Sigmoid colon (tissue), 6 donors: ENCODE measurements at regions not wholly inside any gene's neighbourhood (a gene's known extent, or its start where the extent isn't known, plus 50 kb on each side); places are given as distances from the start of the nearest gene placed in this dataset.

Experiments used
- DNase-seq: peaks from one replicate; pipeline ENCODE4 v3.0.0-alpha.2; 2019
- H3K27ac ChIP-seq, 4 donors: fragments of 200-600 bp; sonication (generic); one replicate each; pipeline ENCODE4 v1.5.1; 2016 to 2019; ENCODE audit warnings: mild to moderate bottlenecking in 1 of 4
- H3K27me3 ChIP-seq, 3 donors: fragments of 200-600 bp; sonication (generic); one replicate each; pipeline ENCODE4 v1.5.1; 2019; ENCODE audit warnings: mild to moderate bottlenecking in 1 of 3
- H3K36me3 ChIP-seq, 4 donors: fragments of 200-600 bp; sonication (generic); one replicate each; pipeline ENCODE4 v1.5.1; 2016 to 2019
- H3K4me1 ChIP-seq, 4 donors: fragments of 200-600 bp; sonication (generic); one replicate each; pipeline ENCODE4 v1.5.1; 2017 to 2019
- H3K4me3 ChIP-seq, 4 donors: fragments of 200-600 bp; sonication (generic); one replicate each; pipeline ENCODE4 v1.5.1; 2017 to 2019; ENCODE audit warnings: mild to moderate bottlenecking in 2 of 4, moderate library complexity in 1 of 4
- H3K9me3 ChIP-seq, 4 donors: fragments of 200-600 bp in 3 of 4; sonication (generic) in 3 of 4; one replicate each; pipeline versions ENCODE4 v1.5.1 to v1.6.1; 2013 to 2019
- CTCF ChIP-seq, 4 experiments: fragments of 450-650 bp in 3 of 4; fragments of 200-600 bp in 1 of 4; IDR thresholded peaks; one replicate each; pipeline ENCODE4 v1.5.1; 2016 to 2019; ENCODE audit warnings: antibody characterized with exemption in 4 of 4, mild to moderate bottlenecking in 3 of 4, moderate library complexity in 2 of 4
- EP300 ChIP-seq, 4 donors: sonication (generic); formaldehyde crosslinking; IDR thresholded peaks; one replicate each; pipeline ENCODE4 v1.6.1; 2017; ENCODE audit warnings: antibody characterized with exemption in 4 of 4
- POLR2A ChIP-seq, 2 donors: fragments of 450-650 bp; IDR thresholded peaks; one replicate each; pipeline ENCODE4 v1.6.1; 2016; ENCODE audit warnings: antibody characterized with exemption in 2 of 2, mild to moderate bottlenecking in 2 of 2, moderate library complexity in 2 of 2
- POLR2AphosphoS5 ChIP-seq, 4 donors: sonication (generic); formaldehyde crosslinking; IDR thresholded peaks; one replicate each; pipeline ENCODE4 v1.6.1; 2017; ENCODE audit warnings: antibody characterized with exemption in 4 of 4
- WGBS, 2 donors: extraction: QIAGEN DNeasy Blood & Tissue Kit; methylation state at CpG; one replicate each; pipeline ENCODE4 v1.1.7; 2013; 5-methylcytosine and 5-hydroxymethylcytosine counted together
- intact Hi-C: fragments of 100-400 bp; cut with DNase I; formaldehyde crosslinking; loops from one replicate; pipeline ENCODE4 v1.15.1; 2023
- donor health status: healthy with polysubstance abuse.
- donor health status: healthy.

GRCh38 chr16:86986136-86986535, 331.1 kb downstream of the C16orf95 start:
- H3K27ac ChIP-seq, result no peak overlapping the region
- intact Hi-C loops, result no loop called here

DNA sequence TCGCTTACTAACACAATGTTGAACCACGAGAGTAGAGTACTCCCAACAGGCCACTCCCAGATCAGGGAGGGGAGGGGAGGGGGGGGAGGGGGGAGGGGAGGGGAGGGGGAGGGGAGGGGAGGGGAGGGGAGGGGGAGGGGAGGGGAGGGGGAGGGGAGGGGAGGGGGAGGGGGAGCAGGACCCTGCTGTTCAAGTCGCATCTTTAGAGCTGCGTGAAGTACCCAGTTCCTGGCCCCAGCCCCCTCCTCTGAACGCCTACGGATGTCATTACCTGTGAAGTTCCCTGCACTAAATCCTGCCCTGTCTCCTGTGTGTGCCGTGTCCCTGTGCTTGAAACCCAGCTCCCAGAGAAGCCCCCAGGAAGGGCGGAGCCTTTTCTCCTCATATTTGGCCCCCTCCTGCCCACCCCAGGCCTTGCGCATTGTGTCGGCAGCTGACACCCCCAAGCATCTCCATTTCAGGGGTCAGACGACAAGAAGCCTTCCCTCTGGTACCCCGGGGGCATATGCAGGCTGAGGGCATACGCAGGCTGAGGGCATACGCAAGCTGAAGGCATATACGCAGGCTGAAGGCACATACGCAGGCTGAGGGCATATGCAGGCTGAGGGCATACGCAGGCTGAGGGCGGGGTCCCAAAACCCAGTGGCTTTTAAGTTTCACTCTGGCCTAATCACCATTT, 330.2 kb downstream of the C16orf95 start:
- Histone ChIP-seq H3K9me3 (no peaks in the 10 kb centered on the region), H3K27ac (no peak overlapping the region), H3K4me1 (peaks cover 0 to 22% (median 8%) of the 10 kb centered on the region in 4 donors), H3K4me3 (no peak overlapping the region), H3K36me3 (no peaks in the 10 kb centered on the region), H3K27me3 (peaks cover 0 to 32% (median 2%) of the 10 kb centered on the region in 3 donors)
- TF ChIP-seq EP300 (IDR thresholded peaks at IDR 0.05) (no peak), POLR2A (IDR thresholded peaks at IDR 0.05) (no peak), CTCF (IDR thresholded peaks at IDR 0.05) (no peak), POLR2AphosphoS5 (IDR thresholded peaks at IDR 0.05) (no peak)
- WGBS, 2 donors, result 78 to 88% methylated on average over 18 of the region's 18 CpGs
- DNase-seq, result no peak
- intact Hi-C loops, result no loop called here

More at GRCh38 chr16:86986136-86986535, 331.1 kb downstream of the C16orf95 start:
- no peak for TF ChIP-seq EP300 (IDR thresholded peaks at IDR 0.05)
- no peak for TF ChIP-seq POLR2AphosphoS5 (IDR thresholded peaks at IDR 0.05)
- no peak for TF ChIP-seq POLR2A (IDR thresholded peaks at IDR 0.05)
- no peak for TF ChIP-seq CTCF (IDR thresholded peaks at IDR 0.05)
- Histone ChIP-seq H3K36me3 (no peaks in the 10 kb centered on the region), H3K27me3 (peaks cover 0 to 24% (median 0%) of the 10 kb centered on the region in 3 donors), H3K4me3 (no peak overlapping the region), H3K4me1 (peaks cover 0 to 22% (median 8%) of the 10 kb centered on the region in 4 donors), H3K9me3 (no peaks in the 10 kb centered on the region)
- no peak for DNase-seq
- 78 to 80% methylated on average over 7 of the region's 7 CpGs for WGBS, 2 donors

DNA sequence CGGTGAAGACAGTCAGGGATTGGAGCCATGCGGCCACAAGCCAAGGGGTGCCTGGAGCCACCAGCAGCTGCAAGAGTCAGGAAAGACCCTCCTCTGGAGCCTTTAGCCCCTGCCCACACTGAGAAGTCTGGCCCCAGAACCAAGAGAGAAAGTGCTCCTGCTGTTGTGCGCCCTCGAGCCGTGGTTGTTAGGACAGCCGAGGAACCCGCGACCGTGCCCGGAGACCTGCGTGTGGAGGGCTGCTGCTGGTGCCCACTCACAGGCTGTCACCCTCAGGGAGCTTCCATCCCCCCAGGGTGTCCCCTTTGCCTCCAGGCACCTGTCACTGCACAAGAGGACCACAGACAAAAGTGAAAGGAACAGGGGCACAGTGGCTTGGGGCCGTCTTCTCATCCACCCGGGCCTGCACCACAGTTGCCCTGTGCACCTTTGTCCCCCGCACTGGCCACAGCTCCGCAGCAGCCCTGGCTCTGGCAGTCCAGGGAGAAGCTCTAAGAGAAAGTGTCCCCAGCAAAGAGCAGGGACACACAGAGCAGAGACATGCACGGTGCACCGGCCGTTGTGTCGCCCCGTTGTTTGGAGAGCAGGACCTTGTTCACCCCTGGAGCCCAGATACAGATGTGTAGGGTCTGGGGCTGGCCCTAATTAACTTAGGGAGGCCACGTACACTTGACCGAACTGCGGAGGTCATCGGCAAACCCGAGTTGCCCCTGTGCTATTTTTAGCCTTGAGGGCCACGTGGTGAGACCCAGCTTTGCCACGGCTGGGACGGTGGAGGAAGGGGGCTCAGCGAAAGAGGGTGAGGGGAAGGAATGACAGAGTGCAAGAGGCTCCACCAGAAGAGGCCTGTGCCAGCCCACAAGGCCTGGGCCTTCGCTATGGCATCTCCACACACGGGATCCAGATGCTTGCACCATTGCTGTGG, 329.2 kb downstream of the C16orf95 start:
- intact Hi-C loops, result no loop called here
- DNase-seq, result no peak
- H3K4me1 ChIP-seq, result peaks cover 0 to 22% (median 8%) of the 10 kb centered on the region in 4 donors
- no peak overlapping the region for H3K27ac ChIP-seq
- no peak for TF ChIP-seq POLR2A (IDR thresholded peaks at IDR 0.05)
- TF ChIP-seq CTCF (IDR thresholded peaks at IDR 0.05), result no peak
- no peak for TF ChIP-seq EP300 (IDR thresholded peaks at IDR 0.05)
- no peak for TF ChIP-seq POLR2AphosphoS5 (IDR thresholded peaks at IDR 0.05)
- 82% methylated on average over 31 of the region's 31 CpGs for WGBS, 2 donors
- H3K4me3 ChIP-seq, result no peak overlapping the region
- H3K9me3 ChIP-seq, result no peaks in the 10 kb centered on the region
- peaks cover 0 to 42% (median 12%) of the 10 kb centered on the region in 3 donors for H3K27me3 ChIP-seq
- H3K36me3 ChIP-seq, result no peaks in the 10 kb centered on the region

DNA sequence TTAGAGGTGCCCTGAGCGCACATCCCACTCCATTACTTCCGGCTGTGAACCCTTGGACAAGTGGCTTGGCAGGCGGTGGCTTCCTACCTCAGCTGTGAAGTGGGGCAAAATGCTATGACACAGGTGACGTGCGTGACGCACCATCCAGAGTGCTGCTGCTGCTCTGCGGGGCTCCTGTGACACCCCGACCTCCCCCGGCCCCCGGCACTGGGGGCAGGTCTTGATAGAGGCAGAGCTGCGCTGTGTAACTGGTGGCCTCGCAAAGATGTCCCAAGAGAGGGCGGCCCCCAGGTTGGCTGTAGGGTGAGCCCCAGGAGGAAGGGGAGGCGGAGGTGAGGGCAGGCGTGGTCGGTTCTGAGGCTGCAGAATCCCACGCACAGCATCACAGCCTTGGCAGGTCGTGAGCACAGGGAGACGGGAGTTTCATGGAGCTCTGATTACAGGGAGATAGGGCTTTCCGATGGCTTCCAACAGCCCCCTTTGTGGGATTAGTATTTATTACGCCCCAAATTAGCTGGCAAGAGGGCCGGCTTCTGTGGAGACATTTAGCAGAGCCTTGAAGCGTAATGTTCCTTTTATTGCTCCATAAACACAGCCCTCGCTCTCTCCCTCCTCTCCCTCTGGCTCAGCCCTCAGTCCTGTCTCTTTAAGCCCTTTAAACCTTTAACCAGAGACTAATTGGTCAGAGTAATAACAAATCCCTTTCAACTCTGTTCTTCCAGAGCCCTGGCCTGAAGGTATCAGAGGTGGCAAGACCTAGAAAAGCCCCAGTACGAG, 328.1 kb downstream of the C16orf95 start:
- Histone ChIP-seq H3K27ac (no peak overlapping the region), H3K27me3 (peaks cover 3 to 51% (median 16%) of the 10 kb centered on the region in 3 donors), H3K36me3 (no peaks in the 10 kb centered on the region), H3K4me3 (no peak overlapping the region), H3K4me1 (peaks cover 0 to 22% (median 8%) of the 10 kb centered on the region in 4 donors), H3K9me3 (no peaks in the 10 kb centered on the region)
- WGBS, 2 donors, result 35 to 68% methylated on average over 25 of the region's 25 CpGs
- intact Hi-C loops, result no loop called here
- no peak for TF ChIP-seq EP300 (IDR thresholded peaks at IDR 0.05)
- TF ChIP-seq POLR2AphosphoS5 (IDR thresholded peaks at IDR 0.05), result no peak
- TF ChIP-seq POLR2A (IDR thresholded peaks at IDR 0.05), result no peak
- no peak for TF ChIP-seq CTCF (IDR thresholded peaks at IDR 0.05)
- peak; percentile 3 for DNase-seq
